ENCODE measurements at regions not wholly inside any gene's neighbourhood (a gene's known extent, or its start where the extent isn't known, plus 50 kb on each side); places are given as distances from the start of the nearest gene placed in this dataset.

GRCh38 chr7:123401295-123401694 lies 133.1 kb downstream of the IQUB start:
- FAIRE-seq (no peak), DNase-seq (ENCODE audit: insufficient read length, low spot score) (no peak)

GRCh38 chr7:123400196-123400595 lies 134.2 kb downstream of the IQUB start:
- no peak for DNase-seq (ENCODE audit: insufficient read length, low spot score)

GRCh38 chr7:123398921-123399320 lies 135.5 kb downstream of the IQUB start:
- no peak for FAIRE-seq
- no peak for DNase-seq (ENCODE audit: insufficient read length, low spot score)

More at GRCh38 chr7:123400196-123400595, 134.2 kb downstream of the IQUB start:
- FAIRE-seq = no peak

GRCh38 chr7:123397746-123398338 lies 136.6 kb downstream of the IQUB start:
- DNase-seq (ENCODE audit: insufficient read length, low spot score) (no peak), FAIRE-seq (no peak)

GRCh38 chr7:123393623-123394022 lies 140.8 kb downstream of the IQUB start:
- no peak for FAIRE-seq
- DNase-seq (ENCODE audit: insufficient read length, low spot score) = no peak

- no peak for FAIRE-seq
- DNase-seq (ENCODE audit: insufficient read length, low spot score) = no peak
Measured at GRCh38 chr7:123372368-123372767, 162.0 kb downstream of the IQUB start.

- peak; percentile 6 for DNase-seq (ENCODE audit: insufficient read length, low spot score)
- no peak for FAIRE-seq
Measured at GRCh38 chr7:123367484-123368122, 166.8 kb downstream of the IQUB start.

GRCh38 chr7:123367031-123367430 lies 167.3 kb upstream of the SLC13A1 start:
- DNase-seq (ENCODE audit: insufficient read length, low spot score) (no peak), FAIRE-seq (no peak)

- DNase-seq (ENCODE audit: insufficient read length, low spot score) (no peak), FAIRE-seq (no peak)
Measured at GRCh38 chr7:123366626-123367025, 166.9 kb upstream of the SLC13A1 start.

- FAIRE-seq (no peak), DNase-seq (ENCODE audit: insufficient read length, low spot score) (no peak)
Measured at GRCh38 chr7:123360631-123361030, 160.9 kb upstream of the SLC13A1 start.

GRCh38 chr7:123355576-123356190 lies 155.9 kb upstream of the SLC13A1 start:
- DNase-seq (ENCODE audit: insufficient read length, low spot score) = no peak
- FAIRE-seq = no peak

GRCh38 chr7:123352973-123353372 lies 153.2 kb upstream of the SLC13A1 start:
- no peak for DNase-seq (ENCODE audit: insufficient read length, low spot score)
- no peak for FAIRE-seq

GRCh38 chr7:123351516-123352505 lies 152.0 kb upstream of the SLC13A1 start:
- DNase-seq (ENCODE audit: insufficient read length, low spot score) (no peak), FAIRE-seq (no peak)

GRCh38 chr7:123351027-123351426 lies 151.3 kb upstream of the SLC13A1 start:
- FAIRE-seq = no peak
- no peak for DNase-seq (ENCODE audit: insufficient read length, low spot score)

- DNase-seq (ENCODE audit: insufficient read length, low spot score) (no peak), FAIRE-seq (no peak)
Measured at GRCh38 chr7:123348690-123349089, 148.9 kb upstream of the SLC13A1 start.

GRCh38 chr7:123346766-123347165 lies 147.0 kb upstream of the SLC13A1 start:
- FAIRE-seq (no peak), DNase-seq (ENCODE audit: insufficient read length, low spot score) (no peak)

GRCh38 chr7:123343611-123344010 lies 143.8 kb upstream of the SLC13A1 start:
- no peak for FAIRE-seq

GRCh38 chr7:123341102-123341501 lies 141.3 kb upstream of the SLC13A1 start:
- FAIRE-seq = no peak
- no peak for DNase-seq (ENCODE audit: insufficient read length, low spot score)

More at GRCh38 chr7:123343611-123344010, 143.8 kb upstream of the SLC13A1 start:
- no peak for DNase-seq (ENCODE audit: insufficient read length, low spot score)

- no peak for FAIRE-seq
Measured at GRCh38 chr7:123338688-123339087, 138.9 kb upstream of the SLC13A1 start.

GRCh38 chr7:123329988-123330643 lies 130.3 kb upstream of the SLC13A1 start:
- no peak for FAIRE-seq

More at GRCh38 chr7:123338688-123339087, 138.9 kb upstream of the SLC13A1 start:
- no peak for DNase-seq (ENCODE audit: insufficient read length, low spot score)

More at GRCh38 chr7:123329988-123330643, 130.3 kb upstream of the SLC13A1 start:
- no peak for DNase-seq (ENCODE audit: insufficient read length, low spot score)
